OCI-LY7 (cell line): ENCODE measurements at regions not wholly inside any gene's neighbourhood (a gene's known extent, or its start where the extent isn't known, plus 50 kb on each side); places are given as distances from the start of the nearest gene placed in this dataset.

Experiments used
- BruUV-seq: library from RNA; stranded (reverse); fragments of 400-500 nt; replicated peaks from 2 replicates; lab custom pipeline; 2021; lab: Mats Ljungman, UMichigan
- CTCF ChIA-PET: fragments of 300-600 bp; sonication (Branson Sonifier 250); formaldehyde crosslinking; loops from one replicate; lab custom pipeline; 2022; ENCODE audit warnings: antibody characterized with exemption; ENCODE audit not compliant: unreplicated experiment; lab: Charles Lee
- POLR2A ChIA-PET: fragments of 300-600 bp; sonication (Branson Sonifier 250); formaldehyde crosslinking; loops from one replicate; lab custom pipeline; 2022; ENCODE audit warnings: antibody characterized with exemption; lab: Charles Lee
- DNase-seq: peaks from one replicate; pipeline ENCODE4 v3.0.0-alpha.2; 2015; ENCODE audit warnings: low spot score
- H2AFZ ChIP-seq: fragments of 200-600 bp; sonication (generic), shearing (Covaris generic); 2 replicates; pipeline ENCODE4 v1.6.1; 2014; ENCODE audit warnings: mild to moderate bottlenecking, antibody characterized with exemption, low read length, moderate library complexity
- H3K27ac ChIP-seq: fragments of 200-600 bp; sonication (generic); 2 replicates; pipeline ENCODE4 v1.5.1; 2014; ENCODE audit warnings: mixed run types, low read depth, mild to moderate bottlenecking, moderate library complexity, low read length, inconsistent platforms; ENCODE audit not compliant: poor library complexity, severe bottlenecking
- H3K36me3 ChIP-seq: fragments of 200-600 bp; sonication (generic); 2 replicates; pipeline ENCODE4 v1.6.1; 2014; ENCODE audit warnings: mild to moderate bottlenecking, antibody characterized with exemption, low read length, moderate library complexity, mixed read lengths; ENCODE audit not compliant: insufficient read depth
- H3K4me1 ChIP-seq: fragments of 200-600 bp; sonication (generic); 2 replicates; pipeline ENCODE4 v1.5.1; 2014; ENCODE audit warnings: mild to moderate bottlenecking, low read length; ENCODE audit not compliant: insufficient read depth, poor library complexity, severe bottlenecking
- H3K4me2 ChIP-seq: fragments of 200-600 bp; sonication (generic); 2 replicates; pipeline ENCODE4 v1.6.1; 2014; ENCODE audit warnings: mild to moderate bottlenecking, low read length
- H3K4me3 ChIP-seq: fragments of 200-600 bp; sonication (generic); 2 replicates; pipeline ENCODE4 v1.5.1; 2014; ENCODE audit warnings: mild to moderate bottlenecking, low read depth, low read length; ENCODE audit not compliant: poor library complexity, severe bottlenecking
- H3K79me2 ChIP-seq: fragments of 200-600 bp; sonication (generic); 2 replicates; pipeline ENCODE4 v1.6.1; 2016; ENCODE audit warnings: low read depth, mild to moderate bottlenecking, low read length, moderate library complexity, mixed read lengths; ENCODE audit not compliant: insufficient read depth
- H3K9me2 ChIP-seq: fragments of 200-600 bp; sonication (generic); 2 replicates; pipeline ENCODE4 v1.6.1; 2016; ENCODE audit warnings: mild to moderate bottlenecking, low read length, mixed read lengths; ENCODE audit not compliant: insufficient read depth
- H3K9me3 ChIP-seq: fragments of 200-600 bp; sonication (generic); 2 replicates; pipeline ENCODE4 v1.6.1; 2014; ENCODE audit warnings: mild to moderate bottlenecking, mixed run types, low read length, mixed read lengths
- H4K20me1 ChIP-seq: fragments of 200-600 bp; sonication (generic); 2 replicates; pipeline ENCODE4 v1.6.1; 2014; ENCODE audit warnings: mild to moderate bottlenecking, antibody characterized with exemption, low read length, moderate library complexity, mixed read lengths; ENCODE audit not compliant: insufficient read depth
- CTCF ChIP-seq: fragments of 200-600 bp; sonication (generic); conservative IDR thresholded peaks from 2 replicates; pipeline ENCODE4 v1.5.1; 2014; ENCODE audit warnings: mild to moderate bottlenecking, antibody characterized with exemption, low read length, moderate library complexity, mixed read lengths
- EZH2phosphoT487 ChIP-seq: fragments of 200-600 bp; sonication (generic); IDR thresholded peaks from 2 replicates; pipeline ENCODE4 v1.6.1; 2018; ENCODE audit warnings: low read depth, borderline replicate concordance, mild to moderate bottlenecking, mixed run types, antibody characterized with exemption, low read length, moderate library complexity, mixed read lengths
- intact Hi-C: fragments of 100-400 bp; cut with micrococcal nuclease; formaldehyde crosslinking; loops from one replicate; pipeline ENCODE4 v1.10.0; 2022; ENCODE audit not compliant: unreplicated experiment

- H4K20me1 ChIP-seq = no peaks in the 10 kb centered on the region
- POLR2A ChIA-PET = no interaction called here
- CTCF ChIA-PET = no interaction called here
- H3K36me3 ChIP-seq = no peaks in the 10 kb centered on the region
- intact Hi-C loops = no loop called here
- no peak overlapping the region for H3K27ac ChIP-seq
- H3K4me1 ChIP-seq = no peaks in the 10 kb centered on the region
- H3K79me2 ChIP-seq = no peaks in the 10 kb centered on the region
- no peak overlapping the region for H3K4me2 ChIP-seq
- DNase-seq = no peak
- no peaks in the 10 kb centered on the region for H3K9me2 ChIP-seq
- H3K4me3 ChIP-seq = no peak overlapping the region
- H2AFZ ChIP-seq = no peak overlapping the region; the same call in 1 of the 2 replicates
- H3K9me3 ChIP-seq = no peaks in the 10 kb centered on the region
- TF ChIP-seq CTCF (no peak), EZH2phosphoT487 (no peak)
- no TSS peak for BruUV-seq
Observed at GRCh38 chr5:74382123-74382855, 258.2 kb downstream of the ENC1 start.

- CTCF ChIA-PET = interaction anchor here (0.6 kb wide), 1 partner anchor 247 kb away, joined by 3 read pairs; no protein-coding TSS in a partner anchor
- TF ChIP-seq CTCF = no peak
- TF ChIP-seq EZH2phosphoT487 = no peak
- POLR2A ChIA-PET = interaction anchor here (1.3 kb wide), 1 partner anchor 12 kb away, joined by 10 read pairs; no protein-coding TSS in a partner anchor
- no peaks in the 10 kb centered on the region for H4K20me1 ChIP-seq
- no peak overlapping the region for H2AFZ ChIP-seq
- H3K36me3 ChIP-seq = no peaks in the 10 kb centered on the region
- no peaks in the 10 kb centered on the region for H3K9me2 ChIP-seq
- intact Hi-C loops = no loop called here
- H3K9me3 ChIP-seq = no peaks in the 10 kb centered on the region
- H3K4me1 ChIP-seq = no peaks in the 10 kb centered on the region
- no peak for DNase-seq
- H3K4me3 ChIP-seq = no peak overlapping the region
- H3K79me2 ChIP-seq = no peaks in the 10 kb centered on the region
- no peak overlapping the region for H3K27ac ChIP-seq
- no peak overlapping the region for H3K4me2 ChIP-seq
- BruUV-seq = no TSS peak
Observed at GRCh38 chr5:74380193-74380592, 260.3 kb downstream of the ENC1 start.

DNA sequence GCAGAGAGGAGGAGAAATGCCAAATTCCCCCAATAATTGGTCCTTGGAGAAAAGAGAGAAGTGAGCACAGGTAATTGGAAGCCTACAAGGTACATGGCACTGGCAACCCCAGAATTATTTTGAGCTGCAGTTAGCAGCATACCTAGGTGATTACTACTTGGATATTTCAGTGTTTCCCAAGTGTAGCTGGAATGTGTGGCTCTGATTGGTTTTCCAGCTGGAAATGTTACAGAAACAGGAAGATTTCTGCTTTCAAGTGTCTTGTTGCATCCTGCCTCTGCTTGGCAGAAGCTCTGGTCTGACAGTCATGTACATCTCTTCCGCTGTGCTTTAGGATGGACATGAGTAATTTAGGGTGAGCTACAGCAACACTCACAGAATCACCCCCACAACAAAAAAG, 262.1 kb downstream of the ENC1 start:
- no TSS peak for BruUV-seq
- POLR2A ChIA-PET = no interaction called here
- TF ChIP-seq CTCF = no peak
- TF ChIP-seq EZH2phosphoT487 = no peak

More for the DNA sequence above, 262.1 kb downstream of the ENC1 start:
- Histone ChIP-seq H3K9me3 (no peaks in the 10 kb centered on the region), H3K79me2 (no peaks in the 10 kb centered on the region), H3K4me3 (no peak overlapping the region), H4K20me1 (no peaks in the 10 kb centered on the region), H2AFZ (no peak overlapping the region), H3K4me1 (no peaks in the 10 kb centered on the region), H3K36me3 (no peaks in the 10 kb centered on the region), H3K27ac (no peak overlapping the region), H3K9me2 (no peaks in the 10 kb centered on the region), H3K4me2 (no peak overlapping the region)
- intact Hi-C loops = no loop called here
- DNase-seq = no peak
- CTCF ChIA-PET = no interaction called here
